H9 (cell line): ENCODE measurements at regions not wholly inside any gene's neighbourhood (a gene's known extent, or its start where the extent isn't known, plus 50 kb on each side); places are given as distances from the start of the nearest gene placed in this dataset.

Source experiments
- DNase-seq: peaks from one replicate; pipeline ENCODE4 v3.0.0-alpha.2; 2017
- H2AFZ ChIP-seq: one replicate; pipeline ENCODE4 v1.6.1; 2013; ENCODE audit warnings: mild to moderate bottlenecking, low read length, control low read depth, moderate library complexity
- H2AK5ac ChIP-seq: 2 replicates; pipeline ENCODE4 v1.6.1; 2013; ENCODE audit warnings: low read length, control low read depth, mixed read lengths; ENCODE audit not compliant: insufficient read length
- H2BK120ac ChIP-seq: one replicate; pipeline ENCODE4 v1.6.1; 2013; ENCODE audit warnings: low read depth, mild to moderate bottlenecking, low read length, control low read depth, inconsistent platforms; ENCODE audit not compliant: poor library complexity, severe bottlenecking
- H2BK12ac ChIP-seq: 2 replicates; pipeline ENCODE4 v1.6.1; 2013; ENCODE audit warnings: low read length, control low read depth, mixed read lengths, low read depth; ENCODE audit not compliant: insufficient read length
- H2BK15ac ChIP-seq: 2 replicates; pipeline ENCODE4 v1.6.1; 2013; ENCODE audit warnings: low read depth, low read length, control low read depth
- H2BK20ac ChIP-seq: one replicate; pipeline ENCODE4 v1.6.1; 2013; ENCODE audit warnings: low read depth, mild to moderate bottlenecking, low read length, control low read depth, inconsistent platforms; ENCODE audit not compliant: poor library complexity, severe bottlenecking
- H2BK5ac ChIP-seq: 2 replicates; pipeline ENCODE4 v1.6.1; 2013; ENCODE audit warnings: low read length, control low read depth, mixed read lengths; ENCODE audit not compliant: insufficient read length
- H3K14ac ChIP-seq: 2 replicates; pipeline ENCODE4 v1.6.1; 2013; ENCODE audit warnings: low read length, control low read depth; ENCODE audit not compliant: insufficient read depth
- H3K18ac ChIP-seq: 2 replicates; pipeline ENCODE4 v1.6.1; 2013; ENCODE audit warnings: low read depth, mild to moderate bottlenecking, mixed read lengths, low read length, control low read depth; ENCODE audit not compliant: insufficient read length
- H3K23ac ChIP-seq: 2 replicates; pipeline ENCODE4 v1.6.1; 2013; ENCODE audit warnings: low read length, control low read depth, mixed read lengths, low read depth; ENCODE audit not compliant: insufficient read length
- H3K23me2 ChIP-seq: 2 replicates; pipeline ENCODE4 v1.6.1; 2013; ENCODE audit warnings: low read depth, mild to moderate bottlenecking, mixed read lengths, low read length, control low read depth; ENCODE audit not compliant: insufficient read length, poor library complexity, severe bottlenecking
- H3K27ac ChIP-seq: 2 replicates; pipeline ENCODE4 v1.5.1; 2013; ENCODE audit warnings: low read length, control low read depth, mixed read lengths, low read depth; ENCODE audit not compliant: insufficient read length
- H3K27me3 ChIP-seq: 2 replicates; pipeline ENCODE4 v1.6.1; 2013; ENCODE audit warnings: low read length, control low read depth, inconsistent platforms; ENCODE audit not compliant: insufficient read depth
- H3K4ac ChIP-seq: 2 replicates; pipeline ENCODE4 v1.6.1; 2013; ENCODE audit warnings: low read depth, mild to moderate bottlenecking, control low read depth, inconsistent platforms, low read length, moderate library complexity
- H3K4me1 ChIP-seq: 2 replicates; pipeline ENCODE4 v1.6.1; 2013; ENCODE audit warnings: low read length, control low read depth, inconsistent platforms; ENCODE audit not compliant: insufficient read depth
- H3K4me2 ChIP-seq: 2 replicates; pipeline ENCODE4 v1.6.1; 2013; ENCODE audit warnings: low read length, control low read depth, mixed read lengths; ENCODE audit not compliant: insufficient read length, insufficient read depth
- H3K56ac ChIP-seq: 2 replicates; pipeline ENCODE4 v1.6.1; 2013; ENCODE audit warnings: low read depth, mild to moderate bottlenecking, mixed read lengths, low read length, control low read depth; ENCODE audit not compliant: insufficient read length
- H3K79me1 ChIP-seq: 2 replicates; pipeline ENCODE4 v1.6.1; 2013; ENCODE audit warnings: low read depth, mild to moderate bottlenecking, moderate library complexity, low read length, control low read depth, inconsistent platforms; ENCODE audit not compliant: insufficient read depth, poor library complexity, severe bottlenecking
- H3K79me2 ChIP-seq: 2 replicates; pipeline ENCODE4 v1.6.1; 2013; ENCODE audit warnings: low read length, control low read depth, inconsistent platforms; ENCODE audit not compliant: insufficient read depth
- H3K9ac ChIP-seq: 2 replicates; pipeline ENCODE4 v1.6.1; 2013; ENCODE audit warnings: low read length, control low read depth, mixed read lengths; ENCODE audit not compliant: insufficient read length; ENCODE audit errors: extremely low read depth
- H3K9me3 ChIP-seq: one replicate; pipeline ENCODE4 v1.6.1; 2013; ENCODE audit warnings: low read depth, low read length, inconsistent platforms; ENCODE audit not compliant: control insufficient read depth
- H3T11ph ChIP-seq: one replicate; pipeline ENCODE4 v1.6.1; 2013; ENCODE audit warnings: mild to moderate bottlenecking, low read length, control low read depth, inconsistent platforms
- H4K20me1 ChIP-seq: one replicate; pipeline ENCODE4 v1.6.1; 2013; ENCODE audit not compliant: control insufficient read depth, insufficient read length, insufficient read depth
- H4K5ac ChIP-seq: 2 replicates; pipeline ENCODE4 v1.6.1; 2013; ENCODE audit warnings: low read depth, mild to moderate bottlenecking, mixed read lengths, low read length, control low read depth; ENCODE audit not compliant: insufficient read length
- H4K8ac ChIP-seq: replicated peaks from 2 replicates; pipeline ENCODE4 v1.6.1; 2013; ENCODE audit warnings: low read length, control low read depth, mixed read lengths, low read depth; ENCODE audit not compliant: insufficient read length
- H4K91ac ChIP-seq: 2 replicates; pipeline ENCODE4 v1.6.1; 2013; ENCODE audit warnings: low read depth, mild to moderate bottlenecking, moderate library complexity, mixed read lengths, low read length, control low read depth; ENCODE audit not compliant: insufficient read length
- H3K27ac Mint-ChIP-seq, 3 experiments: 2 replicates in 2 of 3; 3 replicates in 1 of 3; pipeline ENCODE4 v1.8.0; 2020 to 2021; ENCODE audit warnings: mixed read lengths in 3 of 3, mild to moderate bottlenecking in 1 of 3, moderate library complexity in 1 of 3
- H3K27me3 Mint-ChIP-seq: 2 replicates; pipeline ENCODE4 v1.8.0; 2021; ENCODE audit warnings: low read depth, mild to moderate bottlenecking, moderate library complexity, mixed read lengths
- H3K36me3 Mint-ChIP-seq, 3 experiments: 2 replicates in 2 of 3; 3 replicates in 1 of 3; pipeline ENCODE4 v1.8.0; 2020 to 2021; ENCODE audit warnings: low read depth in 3 of 3, mixed read lengths in 3 of 3; ENCODE audit not compliant: insufficient read depth in 1 of 3
- H3K4me1 Mint-ChIP-seq, 2 experiments: 2 replicates each; pipeline ENCODE4 v1.8.0; 2020; ENCODE audit warnings: mixed read lengths in 2 of 2
- H3K4me3 Mint-ChIP-seq, 2 experiments: 2 replicates in 1 of 2; 3 replicates in 1 of 2; pipeline ENCODE4 v1.8.0; 2020 to 2021; ENCODE audit warnings: mild to moderate bottlenecking in 2 of 2, mixed read lengths in 2 of 2, moderate library complexity in 1 of 2
- H3K9me3 Mint-ChIP-seq, 2 experiments: 2 replicates in 1 of 2; 3 replicates in 1 of 2; pipeline ENCODE4 v1.8.0; 2020; ENCODE audit warnings: mild to moderate bottlenecking in 2 of 2, mixed read lengths in 2 of 2, moderate library complexity in 1 of 2
- WGBS: extraction: QIAGEN DNeasy Blood & Tissue Kit; methylation state at CpG from one replicate; pipeline ENCODE4 v1.1.7; 2013; ENCODE audit warnings: missing lambda C conversion rate, low lambda C conversion rate, mixed read lengths; ENCODE audit not compliant: insufficient read length; ENCODE audit errors: extremely low coverage; 5-methylcytosine and 5-hydroxymethylcytosine counted together
- TF ChIP-seq, protein P1 (sequence below): fragments of 200-600 bp; sonication (generic); conservative IDR thresholded peaks from 3 replicates; pipeline ENCODE4 v1.8.0; 2021; ENCODE audit warnings: antibody characterized with exemption, mild to moderate bottlenecking

DNA sequence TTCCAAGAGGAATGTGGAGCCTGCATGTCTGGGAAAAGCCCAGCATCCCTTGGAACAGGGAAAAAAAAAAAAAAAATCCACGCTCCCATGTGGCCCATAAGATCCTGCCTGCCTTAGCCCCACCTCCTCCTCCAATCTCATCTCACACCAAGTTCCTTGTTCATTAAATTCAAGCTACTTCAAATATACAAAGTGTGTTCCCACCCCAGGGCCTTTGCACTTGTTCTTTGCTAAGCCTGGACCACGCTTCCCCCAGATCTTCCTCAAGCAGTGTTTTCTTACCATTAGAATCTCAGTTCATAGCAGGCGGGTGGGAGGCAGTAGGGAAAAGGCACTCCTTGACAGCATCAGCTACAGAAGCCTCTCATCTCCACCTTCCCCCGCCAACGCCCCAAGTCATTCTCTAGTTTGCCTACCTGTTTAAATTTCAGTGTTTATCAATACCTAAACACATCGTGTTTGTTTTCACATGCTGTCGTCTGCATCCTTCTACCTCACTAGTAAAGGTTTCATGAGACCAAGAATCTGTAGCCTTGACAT, 262.8 kb downstream of the FGFR2 start:
- Histone ChIP-seq H2BK12ac (no peak overlapping the region), H3K18ac (no peak overlapping the region), H3K23me2 (no peaks in the 10 kb centered on the region), H3K4me1 (peaks cover 8% of the 10 kb centered on the region; the same call in 1 of the 2 replicates), H3K4me2 (no peak overlapping the region), H2BK20ac (no peak overlapping the region), H3K56ac (no peak overlapping the region), H3K27me3 (no peaks in the 10 kb centered on the region), H3T11ph (no peak overlapping the region), H2AFZ (no peak overlapping the region), H4K91ac (no peak overlapping the region), H4K20me1 (no peaks in the 10 kb centered on the region), H3K4ac (no peak overlapping the region), H4K8ac (no peak overlapping the region), H2BK15ac (no peak overlapping the region), H2BK5ac (no peak overlapping the region), H3K14ac (no peak overlapping the region), H3K23ac (no peak overlapping the region), H3K79me2 (no peaks in the 10 kb centered on the region), H4K5ac (no peak overlapping the region), H3K9me3 (no peaks in the 10 kb centered on the region), H3K9ac (no peak overlapping the region), H3K79me1 (no peaks in the 10 kb centered on the region), H2AK5ac (no peak overlapping the region), H3K27ac (no peak overlapping the region), H2BK120ac (no peak overlapping the region)
- no peak overlapping the region for H3K4me3 Mint-ChIP-seq
- no peaks in the 10 kb centered on the region for H3K9me3 Mint-ChIP-seq
- no peak overlapping the region for H3K27ac Mint-ChIP-seq
- TF ChIP-seq, protein P1, sequence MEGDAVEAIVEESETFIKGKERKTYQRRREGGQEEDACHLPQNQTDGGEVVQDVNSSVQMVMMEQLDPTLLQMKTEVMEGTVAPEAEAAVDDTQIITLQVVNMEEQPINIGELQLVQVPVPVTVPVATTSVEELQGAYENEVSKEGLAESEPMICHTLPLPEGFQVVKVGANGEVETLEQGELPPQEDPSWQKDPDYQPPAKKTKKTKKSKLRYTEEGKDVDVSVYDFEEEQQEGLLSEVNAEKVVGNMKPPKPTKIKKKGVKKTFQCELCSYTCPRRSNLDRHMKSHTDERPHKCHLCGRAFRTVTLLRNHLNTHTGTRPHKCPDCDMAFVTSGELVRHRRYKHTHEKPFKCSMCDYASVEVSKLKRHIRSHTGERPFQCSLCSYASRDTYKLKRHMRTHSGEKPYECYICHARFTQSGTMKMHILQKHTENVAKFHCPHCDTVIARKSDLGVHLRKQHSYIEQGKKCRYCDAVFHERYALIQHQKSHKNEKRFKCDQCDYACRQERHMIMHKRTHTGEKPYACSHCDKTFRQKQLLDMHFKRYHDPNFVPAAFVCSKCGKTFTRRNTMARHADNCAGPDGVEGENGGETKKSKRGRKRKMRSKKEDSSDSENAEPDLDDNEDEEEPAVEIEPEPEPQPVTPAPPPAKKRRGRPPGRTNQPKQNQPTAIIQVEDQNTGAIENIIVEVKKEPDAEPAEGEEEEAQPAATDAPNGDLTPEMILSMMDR = no peak
- peaks cover 45 to 48% of the 10 kb centered on the region in 2 experiments for H3K4me1 Mint-ChIP-seq
- DNase-seq = no peak
- no peaks in the 10 kb centered on the region for H3K36me3 Mint-ChIP-seq
- WGBS = no CpG with 5 or more reads among the region's 7 CpGs
- no peaks in the 10 kb centered on the region for H3K27me3 Mint-ChIP-seq
